HEK293 (cell line): ENCODE measurements at regions not wholly inside any gene's neighbourhood (a gene's known extent, or its start where the extent isn't known, plus 50 kb on each side); places are given as distances from the start of the nearest gene placed in this dataset.

Experiments used
- CTCF ChIA-PET: fragments of 350-600 bp; formaldehyde crosslinking; extraction: SDS; loops from one replicate; lab custom pipeline; 2021; ENCODE audit warnings: antibody characterized with exemption; lab: Yijun Ruan, JAX
- POLR2A ChIA-PET: fragments of 300-600 bp; formaldehyde crosslinking; extraction: SDS; loops from one replicate; lab custom pipeline; 2020; ENCODE audit warnings: antibody characterized with exemption, inconsistent platforms; lab: Yijun Ruan, JAX
- H3K27ac ChIP-seq: fragments of 200-500 bp; sonication (Bioruptor generic); 2 replicates; pipeline ENCODE4 v1.5.1; 2014; ENCODE audit warnings: low read depth, low read length, control low read depth, inconsistent platforms; ENCODE audit errors: extremely low read depth
- H3K36me3 ChIP-seq, 2 experiments: fragments of 200-500 bp in 1 of 2; sonication (Bioruptor generic) in 1 of 2; 1 replicate in 1 of 2; 2 replicates in 1 of 2; pipeline ENCODE4 v1.5.1; 2014 to 2017; ENCODE audit warnings: inconsistent platforms in 2 of 2, low read length in 2 of 2; ENCODE audit not compliant: control insufficient read depth in 2 of 2, insufficient read depth in 1 of 2
- H3K4me1 ChIP-seq: fragments of 200-500 bp; sonication (Bioruptor generic); 2 replicates; pipeline ENCODE4 v1.5.1; 2014; ENCODE audit warnings: mild to moderate bottlenecking, low read length, inconsistent platforms; ENCODE audit not compliant: control insufficient read depth, insufficient read depth
- H3K4me3 ChIP-seq: 2 replicates; pipeline ENCODE4 v1.5.1; 2011; ENCODE audit warnings: low read depth, mild to moderate bottlenecking, control low read depth, low read length, moderate library complexity
- H3K9me3 ChIP-seq: fragments of 200-500 bp; sonication (Bioruptor generic); 2 replicates; pipeline ENCODE4 v1.5.1; 2014; ENCODE audit warnings: low read depth, low read length, inconsistent platforms; ENCODE audit not compliant: control insufficient read depth, insufficient read depth
- INSM2 ChIP-seq: fragments of 450-650 bp; formaldehyde crosslinking; IDR thresholded peaks from 2 replicates; pipeline ENCODE4 v1.5.1; 2016; ENCODE audit warnings: missing biosample characterization, missing genetic modification characterization
- KLF10 ChIP-seq: fragments of 450-650 bp; IDR thresholded peaks from 2 replicates; pipeline ENCODE4 v1.5.1; 2018; ENCODE audit warnings: missing biosample characterization, mild to moderate bottlenecking, missing genetic modification characterization
- MEIS1 ChIP-seq: sonication (generic); formaldehyde crosslinking; IDR thresholded peaks from 2 replicates; pipeline ENCODE4 v1.8.1; 2022; ENCODE audit warnings: missing genetic modification reagents, mild to moderate bottlenecking, borderline replicate concordance
- OSR2 ChIP-seq: fragments of 450-650 bp; formaldehyde crosslinking; IDR thresholded peaks from 2 replicates; pipeline ENCODE4 v1.5.1; 2016; ENCODE audit warnings: missing biosample characterization, missing genetic modification characterization
- REPIN1 ChIP-seq: fragments of 450-650 bp; formaldehyde crosslinking; IDR thresholded peaks from 2 replicates; pipeline ENCODE4 v1.5.1; 2017; ENCODE audit warnings: missing biosample characterization, missing genetic modification characterization, low read depth
- SCRT2 ChIP-seq: fragments of 450-650 bp; formaldehyde crosslinking; IDR thresholded peaks from 2 replicates; pipeline ENCODE4 v1.5.1; 2016; ENCODE audit warnings: missing biosample characterization, missing genetic modification characterization
- WT1 ChIP-seq: fragments of 450-650 bp; formaldehyde crosslinking; IDR thresholded peaks from 2 replicates; pipeline ENCODE4 v1.5.1; 2016; ENCODE audit warnings: missing biosample characterization, missing genetic modification characterization
- ZBTB20 ChIP-seq: fragments of 450-650 bp; formaldehyde crosslinking; IDR thresholded peaks from 2 replicates; pipeline ENCODE4 v1.5.1; 2016; ENCODE audit warnings: missing biosample characterization, missing genetic modification characterization
- ZBTB48 ChIP-seq: fragments of 450-650 bp; formaldehyde crosslinking; IDR thresholded peaks from 2 replicates; pipeline ENCODE4 v1.5.1; 2016; ENCODE audit warnings: missing biosample characterization, missing genetic modification characterization
- ZBTB7A ChIP-seq: fragments of 450-650 bp; formaldehyde crosslinking; IDR thresholded peaks from 2 replicates; pipeline ENCODE4 v1.5.1; 2016; ENCODE audit warnings: low read depth, missing biosample characterization, missing genetic modification characterization
- ZNF10 ChIP-seq: fragments of 450-650 bp; formaldehyde crosslinking; IDR thresholded peaks from 2 replicates; pipeline ENCODE4 v1.5.1; 2017; ENCODE audit warnings: missing biosample characterization, missing genetic modification characterization
- ZNF132 ChIP-seq: fragments of 450-650 bp; formaldehyde crosslinking; IDR thresholded peaks from 2 replicates; pipeline ENCODE4 v1.5.1; 2017; ENCODE audit warnings: missing biosample characterization, missing genetic modification characterization, borderline replicate concordance
- ZNF157 ChIP-seq: fragments of 450-650 bp; formaldehyde crosslinking; IDR thresholded peaks from 2 replicates; pipeline ENCODE4 v1.5.1; 2016; ENCODE audit warnings: missing biosample characterization, missing genetic modification characterization
- ZNF239 ChIP-seq: fragments of 450-650 bp; formaldehyde crosslinking; IDR thresholded peaks from 2 replicates; pipeline ENCODE4 v1.5.1; 2016; ENCODE audit warnings: missing biosample characterization, missing genetic modification characterization
- ZNF302 ChIP-seq: fragments of 450-650 bp; formaldehyde crosslinking; IDR thresholded peaks from 2 replicates; pipeline ENCODE4 v1.5.1; 2016; ENCODE audit warnings: missing biosample characterization, missing genetic modification characterization, low read depth
- ZNF311 ChIP-seq: fragments of 450-650 bp; formaldehyde crosslinking; IDR thresholded peaks from 2 replicates; pipeline ENCODE4 v1.5.1; 2017; ENCODE audit warnings: missing biosample characterization, missing genetic modification characterization, borderline replicate concordance
- ZNF335 ChIP-seq: fragments of 450-650 bp; formaldehyde crosslinking; conservative IDR thresholded peaks from 2 replicates; pipeline ENCODE4 v1.5.1; 2016; ENCODE audit warnings: missing biosample characterization, missing genetic modification characterization
- ZNF398 ChIP-seq: fragments of 450-650 bp; formaldehyde crosslinking; IDR thresholded peaks from 2 replicates; pipeline ENCODE4 v1.5.1; 2017; ENCODE audit warnings: missing biosample characterization, missing genetic modification characterization
- ZNF514 ChIP-seq: fragments of 450-650 bp; formaldehyde crosslinking; IDR thresholded peaks from 2 replicates; pipeline ENCODE4 v1.5.1; 2016; ENCODE audit warnings: missing biosample characterization, missing genetic modification characterization
- ZNF529 ChIP-seq: fragments of 450-650 bp; formaldehyde crosslinking; IDR thresholded peaks from 2 replicates; pipeline ENCODE4 v1.5.1; 2017; ENCODE audit warnings: missing genetic modification characterization, missing biosample characterization; ENCODE audit not compliant: insufficient replicate concordance
- ZNF549 ChIP-seq: fragments of 450-650 bp; IDR thresholded peaks from 2 replicates; pipeline ENCODE4 v1.5.1; 2018; ENCODE audit warnings: missing biosample characterization, missing genetic modification characterization, mild to moderate bottlenecking, inconsistent platforms, moderate library complexity
- ZNF571 ChIP-seq: fragments of 450-650 bp; formaldehyde crosslinking; IDR thresholded peaks from 2 replicates; pipeline ENCODE4 v1.5.0; 2017; ENCODE audit warnings: missing biosample characterization, missing genetic modification characterization
- ZNF596 ChIP-seq: fragments of 450-650 bp; IDR thresholded peaks from 2 replicates; pipeline ENCODE4 v1.5.0; 2018; ENCODE audit warnings: missing biosample characterization, mild to moderate bottlenecking, missing genetic modification characterization, moderate library complexity
- ZNF610 ChIP-seq: fragments of 450-650 bp; formaldehyde crosslinking; IDR thresholded peaks from 2 replicates; pipeline ENCODE4 v1.5.1; 2016; ENCODE audit warnings: missing biosample characterization, missing genetic modification characterization, borderline replicate concordance
- ZNF626 ChIP-seq: fragments of 450-650 bp; sonication (Bioruptor Pico); formaldehyde crosslinking; IDR thresholded peaks from 2 replicates; pipeline ENCODE4 v1.5.1; 2018; ENCODE audit warnings: missing biosample characterization, missing genetic modification characterization, inconsistent platforms
- ZNF658 ChIP-seq: fragments of 450-650 bp; formaldehyde crosslinking; IDR thresholded peaks from 2 replicates; pipeline ENCODE4; 2016; ENCODE audit warnings: missing biosample characterization, missing genetic modification characterization
- ZNF670 ChIP-seq: fragments of 450-650 bp; formaldehyde crosslinking; IDR thresholded peaks from 2 replicates; pipeline ENCODE4 v1.5.1; 2016; ENCODE audit warnings: missing biosample characterization, missing genetic modification characterization, low read depth
- ZNF747 ChIP-seq: fragments of 450-650 bp; formaldehyde crosslinking; IDR thresholded peaks from 2 replicates; pipeline ENCODE4 v1.5.1; 2016; ENCODE audit warnings: missing biosample characterization, missing genetic modification characterization
- ZNF777 ChIP-seq: fragments of 450-650 bp; formaldehyde crosslinking; IDR thresholded peaks from 2 replicates; pipeline ENCODE4 v1.5.1; 2017; ENCODE audit warnings: missing biosample characterization, missing genetic modification characterization, borderline replicate concordance
- TF ChIP-seq, protein P1 (sequence below): fragments of 450-650 bp; formaldehyde crosslinking; IDR thresholded peaks from 2 replicates; pipeline ENCODE4 v1.5.1; 2017; ENCODE audit warnings: missing biosample characterization, missing genetic modification characterization

DNA sequence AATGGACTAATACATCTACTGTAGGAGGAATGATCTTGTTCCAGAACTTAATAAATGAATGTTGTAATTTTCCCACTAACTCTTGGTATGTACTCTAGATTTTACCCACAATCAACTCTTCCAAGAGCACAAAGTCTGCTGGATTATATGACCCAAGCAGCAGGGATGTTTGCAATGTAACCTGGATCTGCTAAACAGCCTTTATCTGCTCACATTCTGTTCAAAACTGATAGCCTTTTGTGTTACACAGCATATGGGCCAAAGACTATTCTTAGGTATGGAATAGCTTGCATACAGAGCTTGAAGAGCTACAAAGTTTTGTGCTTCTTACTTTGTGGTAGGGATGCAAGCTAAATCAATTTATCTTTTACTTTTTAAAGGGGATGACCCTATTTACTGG, 213.7 kb upstream of the DCN start:
- Histone ChIP-seq H3K27ac (no peak overlapping the region), H3K4me3 (no peak overlapping the region), H3K9me3 (no peaks in the 10 kb centered on the region), H3K4me1 (no peaks in the 10 kb centered on the region), H3K36me3 (no peaks in the 10 kb centered on the region)
- CTCF ChIA-PET = interaction anchor here (1.1 kb wide), 1 partner anchor 14 kb away, joined by 7 read pairs; no protein-coding TSS in a partner anchor
- POLR2A ChIA-PET = no interaction called here
- TF ChIP-seq ZBTB48 = no peak
- no peak for TF ChIP-seq ZNF335 (tag by site-specific recombination)
- TF ChIP-seq ZNF132 (tag by site-specific recombination) = no peak
- TF ChIP-seq ZNF239 (tag by site-specific recombination) = no peak
- TF ChIP-seq ZNF777 (tag by site-specific recombination) = no peak
- no peak for TF ChIP-seq REPIN1 (tag by site-specific recombination)
- no peak for TF ChIP-seq ZNF157 (tag by site-specific recombination)
- TF ChIP-seq ZNF626 (tag by site-specific recombination) = no peak
- TF ChIP-seq ZNF10 = no peak
- no peak for TF ChIP-seq ZNF549 (tag by site-specific recombination)
- TF ChIP-seq ZBTB7A (tag by site-specific recombination) = no peak
- TF ChIP-seq ZNF529 (tag by site-specific recombination) = no peak
- no peak for TF ChIP-seq ZNF398 (tag by site-specific recombination)

- Histone ChIP-seq H3K4me1 (no peaks in the 10 kb centered on the region), H3K9me3 (no peaks in the 10 kb centered on the region), H3K27ac (no peak overlapping the region), H3K36me3 (no peaks in the 10 kb centered on the region), H3K4me3 (no peak overlapping the region)
- TF ChIP-seq SCRT2 (tag by site-specific recombination) (no peak), ZNF670 (no peak), ZNF514 (tag by site-specific recombination) (no peak), ZNF311 (tag by site-specific recombination) (no peak), KLF10 (tag by site-specific recombination) (no peak), INSM2 (tag by site-specific recombination) (no peak), ZNF658 (no peak), MEIS1 (no peak), ZNF747 (tag by site-specific recombination) (no peak), ZNF610 (tag by site-specific recombination) (no peak), ZNF302 (tag by site-specific recombination) (no peak), WT1 (tag by site-specific recombination) (no peak), ZNF596 (tag by site-specific recombination) (no peak), OSR2 (tag by site-specific recombination) (no peak), ZNF571 (tag by site-specific recombination) (no peak), ZBTB7A (tag by site-specific recombination) (no peak), ZBTB20 (tag by site-specific recombination) (no peak)
- TF ChIP-seq, protein P1, sequence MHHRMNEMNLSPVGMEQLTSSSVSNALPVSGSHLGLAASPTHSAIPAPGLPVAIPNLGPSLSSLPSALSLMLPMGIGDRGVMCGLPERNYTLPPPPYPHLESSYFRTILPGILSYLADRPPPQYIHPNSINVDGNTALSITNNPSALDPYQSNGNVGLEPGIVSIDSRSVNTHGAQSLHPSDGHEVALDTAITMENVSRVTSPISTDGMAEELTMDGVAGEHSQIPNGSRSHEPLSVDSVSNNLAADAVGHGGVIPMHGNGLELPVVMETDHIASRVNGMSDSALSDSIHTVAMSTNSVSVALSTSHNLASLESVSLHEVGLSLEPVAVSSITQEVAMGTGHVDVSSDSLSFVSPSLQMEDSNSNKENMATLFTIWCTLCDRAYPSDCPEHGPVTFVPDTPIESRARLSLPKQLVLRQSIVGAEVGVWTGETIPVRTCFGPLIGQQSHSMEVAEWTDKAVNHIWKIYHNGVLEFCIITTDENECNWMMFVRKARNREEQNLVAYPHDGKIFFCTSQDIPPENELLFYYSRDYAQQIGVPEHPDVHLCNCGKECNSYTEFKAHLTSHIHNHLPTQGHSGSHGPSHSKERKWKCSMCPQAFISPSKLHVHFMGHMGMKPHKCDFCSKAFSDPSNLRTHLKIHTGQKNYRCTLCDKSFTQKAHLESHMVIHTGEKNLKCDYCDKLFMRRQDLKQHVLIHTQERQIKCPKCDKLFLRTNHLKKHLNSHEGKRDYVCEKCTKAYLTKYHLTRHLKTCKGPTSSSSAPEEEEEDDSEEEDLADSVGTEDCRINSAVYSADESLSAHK (tag by site-specific recombination) = no peak
- ChIA-PET CTCF (no interaction called here), POLR2A (no interaction called here)
These were observed 213.1 kb upstream of the DCN start for GRCh38 chr12:91395628-91396135.
